Stimulated activated naive B cell treated with anti-CD40 and anti-IgM and Interleukin-4, amounts not matched to agents 10 μg/mL and 1 μg/mL and 100 μg/mL, for 72 hours (primary cell): ENCODE measurements at regions not wholly inside any gene's neighbourhood (a gene's known extent, or its start where the extent isn't known, plus 50 kb on each side); places are given as distances from the start of the nearest gene placed in this dataset.
A peak's percentile ranks its signal among the peaks of the same experiment; 100 is the strongest.
"Not testable (repeated sequence)": the region's sequence is repeated elsewhere in the genome, so short reads cannot be mapped to it uniquely, and the experiment has no call there.

Source experiments
- ATAC-seq, 2 donors: fragments of 150-1000 bp; cut with Tn5 transposase; replicated peaks; 2 replicates each; pipeline ENCODE4 v1.10.0; 2021; ENCODE audit warnings: moderate library complexity in 1 of 2
- DNase-seq: peaks from one replicate; pipeline ENCODE4 v3.0.0; 2021
- H3K27ac Mint-ChIP-seq: one replicate; pipeline ENCODE4 v1.8.0; 2022; ENCODE audit warnings: mild to moderate bottlenecking, mixed read lengths
- H3K27me3 Mint-ChIP-seq, 2 donors: one replicate each; pipeline ENCODE4 v1.8.0; 2022; ENCODE audit warnings: mixed read lengths in 2 of 2
- H3K36me3 Mint-ChIP-seq, 2 donors: one replicate each; pipeline ENCODE4 v1.8.0; 2022; ENCODE audit warnings: mixed read lengths in 2 of 2, mild to moderate bottlenecking in 1 of 2
- H3K4me1 Mint-ChIP-seq, 2 donors: one replicate each; pipeline ENCODE4 v1.8.0; 2022; ENCODE audit warnings: mixed read lengths in 2 of 2, mild to moderate bottlenecking in 1 of 2
- H3K4me3 Mint-ChIP-seq, 2 donors: one replicate each; pipeline ENCODE4 v1.8.0; 2022; ENCODE audit warnings: mild to moderate bottlenecking in 2 of 2, mixed read lengths in 2 of 2, moderate library complexity in 1 of 2
- H3K9me3 Mint-ChIP-seq, 2 donors: one replicate each; pipeline ENCODE4 v1.8.0; 2022; ENCODE audit warnings: mixed read lengths in 2 of 2, mild to moderate bottlenecking in 1 of 2

DNA sequence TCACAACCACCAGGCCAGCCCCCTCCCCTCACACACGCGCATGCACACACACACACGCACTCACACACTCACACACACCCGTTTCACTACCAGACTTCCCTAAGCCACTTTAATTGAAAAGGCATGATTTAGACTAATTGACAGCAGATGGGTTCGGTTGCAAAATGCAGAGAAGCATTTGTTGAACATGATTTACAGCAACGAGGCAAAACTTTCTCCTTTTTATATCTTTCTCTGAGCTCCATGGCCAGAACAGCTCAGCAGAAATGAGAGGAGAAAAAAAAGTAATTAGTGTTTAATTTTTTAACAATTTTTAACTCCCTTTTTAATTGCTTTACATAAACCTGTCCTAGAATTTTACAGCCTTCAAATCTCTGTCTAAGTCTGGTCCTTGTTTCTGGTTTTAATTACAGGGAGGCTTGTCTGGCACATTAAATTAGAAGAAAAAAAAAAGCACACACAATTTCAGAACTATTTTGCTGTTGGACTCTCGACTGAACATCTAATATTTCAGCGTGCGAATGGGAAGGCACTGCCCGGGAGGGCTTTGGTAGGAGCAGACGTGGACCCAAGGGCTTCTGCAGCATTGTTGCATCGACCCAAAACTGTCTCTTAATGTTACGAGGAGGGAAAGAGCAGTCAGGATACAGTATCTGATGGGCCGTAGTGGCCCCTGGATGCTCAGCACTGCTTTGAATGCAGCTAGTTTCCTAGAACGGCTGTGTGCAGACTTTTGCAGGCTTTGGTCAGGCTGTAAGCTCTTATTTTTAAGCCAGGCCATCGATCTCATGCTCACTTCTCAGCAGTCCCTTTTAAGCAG is 255.9 kb downstream of the SOX9 start:
- no peak for DNase-seq
- Mint-ChIP-seq H3K9me3 (peaks cover 0 to 8% of the 10 kb centered on the region in 2 donors), H3K36me3 (no peaks in the 10 kb centered on the region), H3K4me1 (no peaks in the 10 kb centered on the region), H3K27ac (no peak overlapping the region), H3K27me3 (no peaks in the 10 kb centered on the region), H3K4me3 (no peak overlapping the region)
- ATAC-seq, result no peak

DNA sequence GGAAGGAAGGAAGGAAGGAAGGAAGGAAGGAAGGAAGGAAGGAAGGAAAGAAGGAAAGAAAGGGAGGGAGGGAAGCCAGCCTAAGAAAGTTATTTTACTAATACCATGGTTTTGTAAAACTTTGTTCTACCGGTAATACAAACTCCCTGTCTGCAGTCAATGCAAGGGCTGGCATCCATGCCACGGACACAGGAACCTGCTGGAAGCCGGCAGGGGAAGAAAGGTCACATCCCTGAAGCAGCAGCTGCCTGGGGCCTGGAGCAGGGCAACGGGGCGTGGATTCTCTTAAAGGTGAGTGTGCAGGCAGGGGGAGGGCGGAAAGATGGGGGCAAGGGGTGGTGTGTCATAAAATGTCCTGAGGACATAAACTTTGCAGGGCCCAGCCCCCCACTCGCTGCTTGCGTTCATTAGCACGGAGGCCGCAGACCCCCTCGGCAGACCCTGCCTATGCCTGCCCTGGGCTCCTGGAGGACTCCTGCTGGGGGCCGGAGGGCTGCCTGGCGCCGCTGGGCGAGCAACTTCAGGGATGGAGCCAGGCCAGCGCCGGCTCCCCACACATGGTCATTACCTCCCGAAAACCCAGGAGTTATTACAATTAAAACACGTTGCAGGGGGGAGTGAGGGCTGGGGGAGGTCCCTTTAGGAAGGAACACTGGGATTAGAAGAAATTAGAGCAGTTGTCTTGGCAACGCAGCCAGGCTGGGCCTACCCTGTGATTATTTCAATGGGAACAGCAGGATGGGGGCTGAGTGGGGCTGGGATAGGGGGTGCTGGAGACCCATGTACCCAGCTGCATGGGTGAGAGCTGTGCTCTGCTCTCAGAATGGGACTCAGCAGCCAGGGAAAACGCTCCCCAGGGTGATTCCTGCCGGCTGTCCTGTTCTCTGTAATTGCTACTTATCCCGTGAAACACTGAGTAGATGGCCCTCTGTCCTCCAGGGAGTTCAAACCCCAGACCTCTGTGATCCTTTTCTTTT is 257.9 kb downstream of the SOX9 start:
- peaks cover 0 to 1% of the 10 kb centered on the region in 2 donors for H3K9me3 Mint-ChIP-seq
- DNase-seq (no peak), ATAC-seq (no peak)
- H3K4me3 Mint-ChIP-seq, result no peak overlapping the region
- no peaks in the 10 kb centered on the region for H3K36me3 Mint-ChIP-seq
- no peak overlapping the region for H3K27ac Mint-ChIP-seq
- H3K4me1 Mint-ChIP-seq, result no peaks in the 10 kb centered on the region
- peaks cover 0 to 5% of the 10 kb centered on the region in 2 donors for H3K27me3 Mint-ChIP-seq

DNA sequence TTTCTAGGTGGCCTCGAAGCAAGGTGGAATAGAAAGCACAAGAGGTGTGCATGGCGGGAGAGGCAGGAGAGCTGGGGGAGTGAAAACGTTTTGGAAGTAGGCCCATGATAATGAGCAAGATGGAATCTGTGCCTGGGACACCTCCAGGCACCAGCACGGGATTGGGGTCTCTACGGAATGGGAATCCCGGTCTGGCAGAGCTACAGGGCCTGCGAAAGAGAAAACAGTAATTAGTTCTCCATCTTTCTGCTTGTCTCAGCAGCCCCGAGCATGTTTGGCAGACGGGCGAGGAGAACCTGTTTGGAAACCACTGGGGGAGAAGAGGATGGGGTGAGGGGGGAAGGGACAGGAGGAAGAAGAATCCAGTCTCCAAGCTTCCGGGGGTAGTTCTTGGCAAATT is 258.7 kb downstream of the SOX9 start:
- no peak overlapping the region for H3K4me3 Mint-ChIP-seq
- H3K27me3 Mint-ChIP-seq, result peaks cover 0 to 5% of the 10 kb centered on the region in 2 donors
- peaks cover 0 to 1% of the 10 kb centered on the region in 2 donors for H3K9me3 Mint-ChIP-seq
- DNase-seq (no peak), ATAC-seq (no peak)
- H3K36me3 Mint-ChIP-seq, result no peaks in the 10 kb centered on the region
- no peak overlapping the region for H3K27ac Mint-ChIP-seq
- H3K4me1 Mint-ChIP-seq, result no peaks in the 10 kb centered on the region

DNA sequence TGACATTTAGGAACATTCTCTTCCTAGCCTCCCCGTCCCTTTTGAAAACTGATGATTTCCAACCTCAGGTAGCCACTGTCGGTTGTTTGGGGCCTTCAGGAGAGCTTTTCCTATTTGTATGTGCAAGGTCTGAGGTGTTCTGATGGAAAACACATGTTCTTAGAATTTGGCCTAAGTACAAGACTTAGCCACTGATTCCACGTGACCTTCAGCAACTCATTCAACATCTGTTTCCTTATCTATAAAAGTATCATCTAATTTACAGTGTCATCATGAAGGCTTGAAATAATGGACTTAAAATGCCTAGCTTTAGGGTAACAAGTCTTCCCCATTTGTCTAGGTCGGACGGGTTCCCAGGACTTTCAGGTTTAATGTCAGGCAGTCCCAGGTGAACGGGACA is 259.3 kb downstream of the SOX9 start:
- H3K27me3 Mint-ChIP-seq, result peaks cover 0 to 5% of the 10 kb centered on the region in 2 donors
- no peak overlapping the region for H3K27ac Mint-ChIP-seq
- no peaks in the 10 kb centered on the region for H3K4me1 Mint-ChIP-seq
- no peak overlapping the region for H3K4me3 Mint-ChIP-seq
- peaks cover 0 to 1% of the 10 kb centered on the region in 2 donors for H3K9me3 Mint-ChIP-seq
- no peaks in the 10 kb centered on the region for H3K36me3 Mint-ChIP-seq
- ATAC-seq (no peak), DNase-seq (no peak)

DNA sequence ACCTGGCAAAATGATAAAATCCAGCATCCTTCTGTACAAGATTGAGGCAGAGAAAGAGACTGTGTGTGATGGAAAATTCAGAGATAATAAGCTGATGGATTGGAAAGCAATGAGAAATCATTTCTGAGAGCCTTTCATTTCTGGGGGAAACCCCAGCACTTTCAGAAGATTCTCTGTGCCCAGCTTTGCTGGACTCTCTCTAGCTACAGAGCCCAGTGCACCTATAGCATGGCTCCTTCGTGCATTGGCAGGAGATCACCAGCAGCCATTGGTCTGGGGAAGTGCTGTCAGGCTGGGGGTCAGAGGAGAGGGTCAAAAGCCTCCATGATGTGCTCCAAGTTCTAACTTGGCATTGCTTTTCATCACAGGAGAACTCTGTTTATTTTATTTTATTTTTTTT is 259.9 kb downstream of the SOX9 start:
- Mint-ChIP-seq H3K4me1 (no peaks in the 10 kb centered on the region), H3K27me3 (peaks cover 0 to 5% of the 10 kb centered on the region in 2 donors), H3K4me3 (no peak overlapping the region), H3K9me3 (peaks cover 0 to 3% of the 10 kb centered on the region in 2 donors), H3K27ac (no peak overlapping the region), H3K36me3 (no peaks in the 10 kb centered on the region)
- no peak for ATAC-seq
- no peak for DNase-seq

DNA sequence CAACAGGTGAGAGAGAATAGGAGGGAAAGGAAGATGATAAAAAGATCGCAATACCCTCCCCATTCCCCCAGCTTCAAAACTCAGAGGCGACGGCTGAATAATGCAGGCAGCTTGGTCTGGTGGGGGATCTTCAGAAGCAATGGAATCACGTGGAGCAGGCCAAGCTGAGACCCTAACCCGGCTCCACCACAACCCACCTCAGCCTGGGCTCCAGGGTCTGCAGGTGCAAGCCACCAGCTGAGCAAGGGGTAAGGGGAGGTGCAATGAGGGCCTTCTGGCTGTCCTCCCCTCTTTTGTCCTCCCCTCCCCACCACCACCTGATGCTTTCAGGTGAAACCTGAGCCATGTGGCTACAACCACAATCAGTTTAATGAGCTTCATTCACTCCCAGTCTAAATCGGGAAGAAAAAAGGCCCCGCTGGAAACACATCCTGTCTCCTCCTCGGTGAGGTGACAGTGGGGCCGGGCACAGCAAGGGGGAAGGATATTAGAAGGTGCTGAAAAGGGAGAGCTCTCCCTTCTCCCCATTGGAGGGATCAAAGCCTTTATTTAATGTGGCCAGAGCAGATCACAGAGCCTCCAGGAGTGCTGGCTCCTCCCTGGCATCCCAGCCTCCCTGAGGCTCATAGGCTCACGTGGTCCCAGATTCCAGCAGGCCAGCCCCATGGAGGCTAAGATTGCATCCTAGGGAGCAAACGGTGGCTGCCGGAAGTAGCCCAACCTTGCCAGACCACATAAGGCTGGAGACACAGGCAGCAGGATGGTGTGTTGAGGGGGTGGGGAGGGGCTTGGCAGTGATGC is 261.0 kb downstream of the SOX9 start:
- H3K27ac Mint-ChIP-seq, result no peak overlapping the region
- no peaks in the 10 kb centered on the region for H3K36me3 Mint-ChIP-seq
- H3K27me3 Mint-ChIP-seq, result peaks cover 0 to 5% of the 10 kb centered on the region in 2 donors
- ATAC-seq (peak in 1 of 2 donors; percentile 5), DNase-seq (no peak)
- H3K4me1 Mint-ChIP-seq, result no peaks in the 10 kb centered on the region
- H3K9me3 Mint-ChIP-seq, result peaks cover 0 to 3% of the 10 kb centered on the region in 2 donors
- no peak overlapping the region for H3K4me3 Mint-ChIP-seq

DNA sequence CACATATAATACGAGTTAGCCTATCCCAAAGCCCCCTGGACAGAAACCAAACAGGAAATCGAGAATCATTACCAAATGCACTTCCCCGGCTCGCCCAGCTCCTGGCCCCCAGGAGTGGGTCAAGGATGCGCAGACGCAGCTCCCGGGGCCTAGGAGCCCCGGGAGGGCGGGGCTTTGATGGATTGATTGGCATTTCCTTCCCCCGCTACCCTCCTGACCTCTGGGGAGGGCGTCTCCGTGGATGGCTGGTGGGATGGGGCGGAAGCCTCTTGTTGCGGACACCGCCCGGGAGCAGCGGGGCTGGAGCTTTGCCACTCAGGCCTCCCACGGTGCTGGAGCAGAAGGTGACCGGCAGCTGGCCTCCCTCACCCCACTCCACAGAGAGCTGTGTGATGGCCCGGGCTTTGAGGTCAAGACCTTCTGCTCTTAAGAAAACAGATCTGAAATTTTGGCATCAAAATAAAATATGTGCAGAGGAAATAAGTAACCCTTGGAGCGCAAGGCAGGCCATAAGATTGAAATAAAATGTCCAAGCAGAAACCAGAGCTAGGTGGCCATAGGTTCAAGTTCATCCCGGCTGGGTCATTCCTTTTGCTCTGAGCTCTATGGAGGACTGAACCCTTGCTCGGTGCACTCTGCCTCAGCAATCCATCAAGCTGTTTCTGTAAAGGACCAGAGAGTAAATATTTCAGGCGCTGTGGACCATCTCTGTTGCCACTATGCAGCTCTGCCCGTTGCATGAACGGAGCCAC is 262.3 kb downstream of the SOX9 start:
- no peak for DNase-seq
- no peak for ATAC-seq
- Mint-ChIP-seq H3K27me3 (peaks cover 0 to 5% of the 10 kb centered on the region in 2 donors), H3K27ac (no peak overlapping the region), H3K4me1 (no peaks in the 10 kb centered on the region), H3K36me3 (no peaks in the 10 kb centered on the region), H3K4me3 (no peak overlapping the region), H3K9me3 (peaks cover 3 to 4% of the 10 kb centered on the region in 2 donors)

DNA sequence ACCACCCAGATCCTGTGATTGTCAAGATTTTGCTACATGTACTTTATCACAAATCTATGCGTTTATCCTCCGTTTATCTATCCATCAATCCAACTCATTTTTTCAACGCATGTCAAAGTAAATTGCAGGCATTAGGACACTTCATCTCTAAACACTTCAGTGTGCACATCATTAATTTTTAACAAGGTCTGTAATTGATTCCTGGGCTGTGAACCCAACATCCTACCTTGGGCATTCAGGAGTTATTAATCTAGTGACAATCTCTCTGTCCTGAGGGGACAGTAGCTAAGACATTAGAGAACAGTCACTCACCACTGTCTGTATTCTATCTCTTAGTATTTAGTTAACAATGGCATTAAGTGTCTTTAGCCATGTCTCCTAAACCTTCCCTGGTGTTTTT is 264.7 kb downstream of the SOX9 start:
- H3K27me3 Mint-ChIP-seq, result peaks cover 0 to 5% of the 10 kb centered on the region in 2 donors
- no peak overlapping the region for H3K27ac Mint-ChIP-seq
- no peaks in the 10 kb centered on the region for H3K36me3 Mint-ChIP-seq
- no peak overlapping the region for H3K4me3 Mint-ChIP-seq
- ATAC-seq, result no peak
- no peaks in the 10 kb centered on the region for H3K4me1 Mint-ChIP-seq
- no peak for DNase-seq
- H3K9me3 Mint-ChIP-seq, result peaks cover 2 to 4% of the 10 kb centered on the region in 2 donors

DNA sequence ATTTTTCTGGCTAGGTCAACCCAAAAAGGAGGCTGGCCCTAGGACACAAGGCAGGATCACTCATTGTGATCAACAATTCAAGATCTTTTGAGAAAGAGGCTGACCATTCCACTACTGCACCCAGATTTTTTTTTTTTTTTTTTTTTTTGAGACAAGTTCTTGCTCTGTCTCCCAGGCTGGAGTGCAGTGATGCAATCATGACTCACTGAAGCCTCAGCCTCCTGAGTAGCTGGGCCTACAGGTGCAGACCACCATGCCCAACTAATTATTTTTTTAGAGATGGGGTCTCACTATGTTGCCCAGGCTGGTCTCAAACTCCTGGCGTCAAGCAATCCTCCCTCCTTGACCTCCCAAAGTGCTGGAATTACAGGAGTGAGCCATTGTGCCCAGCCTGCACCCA is 265.4 kb downstream of the SOX9 start:
- not testable (repeated sequence) for H3K36me3 Mint-ChIP-seq, H3K4me3 Mint-ChIP-seq, ATAC-seq, H3K27ac Mint-ChIP-seq, H3K4me1 Mint-ChIP-seq, DNase-seq, H3K27me3 Mint-ChIP-seq, H3K9me3 Mint-ChIP-seq

DNA sequence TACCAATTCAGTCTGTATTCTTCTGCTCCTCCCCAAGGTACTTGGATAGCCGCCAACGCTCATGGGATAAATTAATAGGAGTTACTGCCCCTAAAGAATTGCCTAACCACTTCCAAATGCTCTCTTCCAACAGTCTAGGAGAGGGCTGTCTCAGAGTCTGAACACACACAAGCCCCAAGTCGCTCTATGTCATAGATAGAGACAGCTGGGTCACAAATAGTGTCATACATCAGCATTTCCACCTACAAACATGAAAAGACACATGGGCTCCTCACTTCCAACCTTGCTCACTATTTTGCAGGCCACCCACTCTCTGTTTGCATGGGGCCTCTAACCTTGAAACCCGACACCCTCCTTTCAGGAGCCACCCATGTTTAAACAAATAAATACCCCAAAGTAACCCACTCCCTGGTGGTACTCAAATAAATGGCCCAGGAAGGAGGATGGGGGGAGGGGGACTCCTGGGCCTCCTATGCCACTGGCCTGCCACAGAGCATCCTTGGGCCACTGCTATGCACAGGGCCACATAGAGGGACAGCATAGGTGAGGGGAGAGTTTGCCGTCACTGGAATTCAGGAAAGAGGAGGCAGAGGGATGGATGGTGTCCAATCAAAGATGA is 265.9 kb downstream of the SOX9 start:
- DNase-seq (no peak), ATAC-seq (no peak)
- peaks cover 2 to 4% of the 10 kb centered on the region in 2 donors for H3K9me3 Mint-ChIP-seq
- H3K4me1 Mint-ChIP-seq, result no peaks in the 10 kb centered on the region
- H3K27ac Mint-ChIP-seq, result no peak overlapping the region
- peaks cover 0 to 5% of the 10 kb centered on the region in 2 donors for H3K27me3 Mint-ChIP-seq
- H3K36me3 Mint-ChIP-seq, result no peaks in the 10 kb centered on the region
- no peak overlapping the region for H3K4me3 Mint-ChIP-seq

DNA sequence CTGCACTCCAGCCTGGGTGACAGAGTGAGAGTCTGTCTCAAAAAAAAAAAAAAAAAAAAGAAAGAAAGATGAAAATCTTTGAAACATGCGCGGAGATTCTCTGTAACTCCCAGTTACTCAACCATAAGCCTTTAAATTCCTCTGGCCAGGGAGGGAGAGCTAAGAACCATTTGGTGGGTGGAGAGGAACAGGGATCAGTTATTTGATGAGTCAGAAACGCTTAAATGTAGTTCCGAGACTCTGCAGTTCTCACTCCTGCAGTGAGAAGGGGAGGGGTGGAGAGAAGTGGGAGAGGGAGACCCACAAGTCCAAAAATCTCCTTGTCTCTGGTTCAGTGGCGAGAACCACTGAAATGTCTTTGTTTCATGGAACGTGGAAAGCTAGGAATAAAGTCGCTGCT is 266.7 kb downstream of the SOX9 start:
- ATAC-seq (no peak), DNase-seq (no peak)
- Mint-ChIP-seq H3K27ac (no peak overlapping the region), H3K4me3 (no peak overlapping the region), H3K27me3 (peaks cover 0 to 4% of the 10 kb centered on the region in 2 donors), H3K9me3 (peaks cover 2 to 4% of the 10 kb centered on the region in 2 donors), H3K36me3 (no peaks in the 10 kb centered on the region), H3K4me1 (no peaks in the 10 kb centered on the region)

DNA sequence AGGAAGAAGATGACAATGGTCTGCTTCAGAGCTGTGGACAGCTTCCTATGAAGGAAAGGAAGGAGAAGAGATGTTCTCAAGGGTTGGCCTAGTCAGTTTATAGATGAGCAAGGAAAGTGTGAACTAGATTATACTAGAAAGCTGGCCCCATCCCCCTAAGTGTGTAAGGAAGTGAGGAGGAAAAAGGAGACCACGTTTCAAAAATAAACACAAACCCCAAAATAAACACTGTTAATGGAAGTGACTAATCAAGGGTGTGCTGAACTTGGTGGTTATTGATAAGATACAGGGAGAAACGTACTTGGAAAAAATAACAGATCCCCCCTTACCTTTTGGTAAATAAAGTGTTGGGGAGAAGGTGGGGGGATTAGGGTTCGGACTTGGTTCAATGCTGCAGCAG is 267.1 kb downstream of the SOX9 start:
- no peaks in the 10 kb centered on the region for H3K27me3 Mint-ChIP-seq
- peaks cover 2 to 4% of the 10 kb centered on the region in 2 donors for H3K9me3 Mint-ChIP-seq
- no peak overlapping the region for H3K4me3 Mint-ChIP-seq
- H3K36me3 Mint-ChIP-seq, result no peaks in the 10 kb centered on the region
- ATAC-seq, result no peak
- no peaks in the 10 kb centered on the region for H3K4me1 Mint-ChIP-seq
- no peak overlapping the region for H3K27ac Mint-ChIP-seq
- DNase-seq, result no peak

DNA sequence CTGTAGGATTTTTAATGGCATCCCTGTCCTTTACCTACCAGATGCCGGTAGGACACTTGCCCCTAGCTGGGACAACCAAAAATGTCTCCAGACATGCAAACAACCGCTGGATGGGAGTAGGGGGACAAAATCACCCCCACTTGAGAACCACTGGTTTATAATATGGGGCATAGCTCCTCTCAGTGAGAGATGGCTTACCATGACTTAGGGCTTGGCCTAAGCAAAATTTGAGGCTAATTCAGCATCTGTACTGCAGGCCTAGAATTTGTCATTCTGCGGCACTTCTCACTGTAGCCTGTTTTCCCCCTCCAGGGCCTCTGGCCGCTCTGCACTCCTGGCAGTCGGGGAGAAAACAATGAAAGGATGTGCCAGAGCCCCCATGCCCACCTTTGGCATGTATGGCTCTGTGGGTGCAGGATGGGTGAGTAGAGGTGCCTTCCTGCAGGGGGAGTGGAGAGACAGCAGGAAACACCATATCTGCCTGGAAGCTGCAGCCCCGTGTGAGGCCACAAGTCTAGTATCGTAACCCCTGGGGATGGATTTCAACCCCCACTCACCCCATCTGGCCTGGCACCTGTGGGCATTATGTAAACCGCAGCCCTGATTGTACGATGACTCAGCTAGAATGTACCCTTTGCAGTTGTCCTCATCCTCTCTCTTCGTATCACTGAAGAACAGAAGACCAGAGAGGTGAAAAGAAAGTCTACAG is 268.1 kb downstream of the SOX9 start:
- H3K4me3 Mint-ChIP-seq, result no peak overlapping the region
- no peak for DNase-seq
- H3K27me3 Mint-ChIP-seq, result no peaks in the 10 kb centered on the region
- H3K9me3 Mint-ChIP-seq, result peaks cover 2 to 4% of the 10 kb centered on the region in 2 donors
- H3K4me1 Mint-ChIP-seq, result no peaks in the 10 kb centered on the region
- H3K36me3 Mint-ChIP-seq, result no peaks in the 10 kb centered on the region
- no peak overlapping the region for H3K27ac Mint-ChIP-seq
- no peak for ATAC-seq
